Natural killer cell (primary cell): ENCODE measurements at regions not wholly inside any gene's neighbourhood (a gene's known extent, or its start where the extent isn't known, plus 50 kb on each side); places are given as distances from the start of the nearest gene placed in this dataset.

ENCODE experiments used
- ATAC-seq, 3 donors: fragments of 150-1000 bp in 2 of 3; fragments of 200-7000 bp in 1 of 3; cut with Tn5 transposase; 1 replicate in 1 of 3; 2 replicates in 2 of 3; pipeline ENCODE4 v1.10.0; 2021; ENCODE audit warnings: mild to moderate bottlenecking in 2 of 3, moderate library complexity in 2 of 3
- DNase-seq, 2 donors: peaks; one replicate each; pipeline versions ENCODE4 v3.0.0 to v3.0.0-alpha.2; 2013 to 2021; ENCODE audit warnings: mixed read lengths in 1 of 2
- H3K27ac ChIP-seq: one replicate; pipeline ENCODE4 v1.5.1; 2013; ENCODE audit warnings: mild to moderate bottlenecking, low read length
- H3K27me3 ChIP-seq: one replicate; pipeline ENCODE4 v1.6.1; 2013; ENCODE audit warnings: low read length; ENCODE audit not compliant: control insufficient read depth, insufficient read depth
- H3K36me3 ChIP-seq: one replicate; pipeline ENCODE4 v1.6.1; 2013; ENCODE audit warnings: low read length; ENCODE audit not compliant: control insufficient read depth, insufficient read depth
- H3K4me1 ChIP-seq: one replicate; pipeline ENCODE4 v1.6.1; 2013; ENCODE audit warnings: low read length; ENCODE audit not compliant: control insufficient read depth, insufficient read depth
- H3K4me3 ChIP-seq: one replicate; pipeline ENCODE4 v1.5.1; 2013; ENCODE audit warnings: low read length
- H3K9me3 ChIP-seq: one replicate; pipeline ENCODE4 v1.6.1; 2013; ENCODE audit warnings: low read length; ENCODE audit not compliant: control insufficient read depth, insufficient read depth
- H3K27ac Mint-ChIP-seq, 2 donors: one replicate each; pipeline ENCODE4 v1.8.0; 2022; ENCODE audit warnings: mild to moderate bottlenecking in 2 of 2, mixed read lengths in 2 of 2, moderate library complexity in 1 of 2
- H3K27me3 Mint-ChIP-seq, 2 donors: one replicate each; pipeline ENCODE4 v1.8.0; 2022; ENCODE audit warnings: low read depth in 2 of 2, mixed read lengths in 2 of 2
- H3K36me3 Mint-ChIP-seq: one replicate; pipeline ENCODE4 v1.8.0; 2022; ENCODE audit warnings: mixed read lengths
- H3K4me1 Mint-ChIP-seq, 2 donors: one replicate each; pipeline ENCODE4 v1.8.0; 2022; ENCODE audit warnings: mixed read lengths in 2 of 2
- H3K4me3 Mint-ChIP-seq: one replicate; pipeline ENCODE4 v1.8.0; 2022; ENCODE audit warnings: mild to moderate bottlenecking, moderate library complexity, mixed read lengths
- H3K9me3 Mint-ChIP-seq, 2 donors: one replicate each; pipeline ENCODE4 v1.8.0; 2022; ENCODE audit warnings: mixed read lengths in 2 of 2
- WGBS: methylation state at CpG from one replicate; pipeline ENCODE4 v1.1.7; 2013; ENCODE audit warnings: missing lambda C conversion rate; ENCODE audit not compliant: insufficient coverage; 5-methylcytosine and 5-hydroxymethylcytosine counted together
- intact Hi-C: fragments of 100-400 bp; cut with micrococcal nuclease; formaldehyde crosslinking; loops from one replicate; pipeline ENCODE4 v1.14.2; 2022
- TF ChIP-seq, protein P1 (sequence below): fragments of 200-600 bp; IDR thresholded peaks from one replicate; pipeline ENCODE4 v1.8.0; 2022; ENCODE audit warnings: antibody characterized with exemption

DNA sequence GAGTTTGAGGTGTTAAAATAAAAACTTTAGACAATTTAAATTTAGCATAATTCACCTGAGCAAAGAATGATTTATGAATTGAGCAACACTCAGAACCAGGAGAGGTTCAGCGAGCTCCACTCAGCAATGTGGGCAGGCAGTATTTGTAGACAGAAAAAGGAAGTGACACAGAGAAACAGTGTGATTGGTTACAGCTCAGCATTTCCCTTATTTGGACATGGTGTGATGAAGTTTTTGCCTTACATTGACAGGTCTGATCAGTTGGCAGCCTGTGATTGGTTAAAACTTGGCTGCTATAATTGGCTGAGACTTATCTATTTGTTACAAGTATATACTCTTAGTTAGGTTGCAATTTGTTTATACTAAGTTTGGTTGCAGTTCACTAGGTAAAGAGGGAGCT lies 621.2 kb upstream of the PRMT6 start:
- H3K27ac Mint-ChIP-seq: no peak overlapping the region
- no peak for DNase-seq
- intact Hi-C loops: no loop called here
- peaks cover 9 to 22% of the 10 kb centered on the region in 2 donors for H3K9me3 Mint-ChIP-seq
- H3K27me3 Mint-ChIP-seq: no peaks in the 10 kb centered on the region
- no peaks in the 10 kb centered on the region for H3K36me3 Mint-ChIP-seq
- no peaks in the 10 kb centered on the region for H3K4me1 ChIP-seq
- no peak overlapping the region for H3K4me3 ChIP-seq
- no peak for ATAC-seq
- no peaks in the 10 kb centered on the region for H3K4me1 Mint-ChIP-seq
- no peak overlapping the region for H3K4me3 Mint-ChIP-seq
- TF ChIP-seq, protein P1, sequence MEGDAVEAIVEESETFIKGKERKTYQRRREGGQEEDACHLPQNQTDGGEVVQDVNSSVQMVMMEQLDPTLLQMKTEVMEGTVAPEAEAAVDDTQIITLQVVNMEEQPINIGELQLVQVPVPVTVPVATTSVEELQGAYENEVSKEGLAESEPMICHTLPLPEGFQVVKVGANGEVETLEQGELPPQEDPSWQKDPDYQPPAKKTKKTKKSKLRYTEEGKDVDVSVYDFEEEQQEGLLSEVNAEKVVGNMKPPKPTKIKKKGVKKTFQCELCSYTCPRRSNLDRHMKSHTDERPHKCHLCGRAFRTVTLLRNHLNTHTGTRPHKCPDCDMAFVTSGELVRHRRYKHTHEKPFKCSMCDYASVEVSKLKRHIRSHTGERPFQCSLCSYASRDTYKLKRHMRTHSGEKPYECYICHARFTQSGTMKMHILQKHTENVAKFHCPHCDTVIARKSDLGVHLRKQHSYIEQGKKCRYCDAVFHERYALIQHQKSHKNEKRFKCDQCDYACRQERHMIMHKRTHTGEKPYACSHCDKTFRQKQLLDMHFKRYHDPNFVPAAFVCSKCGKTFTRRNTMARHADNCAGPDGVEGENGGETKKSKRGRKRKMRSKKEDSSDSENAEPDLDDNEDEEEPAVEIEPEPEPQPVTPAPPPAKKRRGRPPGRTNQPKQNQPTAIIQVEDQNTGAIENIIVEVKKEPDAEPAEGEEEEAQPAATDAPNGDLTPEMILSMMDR: no peak
- H3K9me3 ChIP-seq: peaks cover 4% of the 10 kb centered on the region
- WGBS: 90% methylated on average over 1 of the region's 1 CpG
- H3K27ac ChIP-seq: no peak overlapping the region
- no peaks in the 10 kb centered on the region for H3K36me3 ChIP-seq
- H3K27me3 ChIP-seq: no peaks in the 10 kb centered on the region

- Mint-ChIP-seq H3K36me3 (no peaks in the 10 kb centered on the region), H3K27me3 (no peaks in the 10 kb centered on the region), H3K9me3 (peaks cover 8 to 12% of the 10 kb centered on the region in 2 donors), H3K4me1 (no peaks in the 10 kb centered on the region), H3K4me3 (no peak overlapping the region), H3K27ac (no peak overlapping the region)
- ATAC-seq (no peak), DNase-seq (no peak)
- no peak overlapping the region for H3K4me3 ChIP-seq
- no peaks in the 10 kb centered on the region for H3K36me3 ChIP-seq
- no peaks in the 10 kb centered on the region for H3K4me1 ChIP-seq
- 76% methylated on average over 3 of the region's 4 CpGs for WGBS
- intact Hi-C loops: no loop called here
- H3K9me3 ChIP-seq: peaks cover 4% of the 10 kb centered on the region
- no peak overlapping the region for H3K27ac ChIP-seq
- H3K27me3 ChIP-seq: no peaks in the 10 kb centered on the region
- TF ChIP-seq, protein P1: no peak
Measured at GRCh38 chr1:106439475-106439874, 617.0 kb upstream of the PRMT6 start.

DNA sequence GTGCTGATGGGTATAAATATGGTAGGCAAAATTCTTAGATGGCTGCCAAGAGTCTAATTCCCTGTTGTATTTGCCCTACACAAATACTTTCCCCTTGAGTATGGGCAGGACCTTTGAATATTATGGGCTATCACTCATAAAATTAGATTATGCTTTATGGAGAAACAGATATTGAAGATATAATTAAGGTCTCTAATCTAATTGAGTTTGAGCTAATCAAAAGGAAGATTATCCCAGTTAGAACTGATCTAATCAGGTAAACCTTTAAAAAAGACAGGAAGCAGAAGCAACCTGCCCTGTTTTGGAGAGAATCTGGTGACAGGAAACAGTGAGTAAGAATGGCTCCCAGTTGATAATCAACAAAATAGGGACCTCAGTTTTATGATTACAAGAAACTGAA lies 609.0 kb upstream of the PRMT6 start:
- Mint-ChIP-seq H3K36me3 (no peaks in the 10 kb centered on the region), H3K4me3 (no peak overlapping the region), H3K27ac (no peak overlapping the region), H3K4me1 (no peaks in the 10 kb centered on the region), H3K27me3 (no peaks in the 10 kb centered on the region), H3K9me3 (peaks cover 11 to 14% of the 10 kb centered on the region in 2 donors)
- no peaks in the 10 kb centered on the region for H3K4me1 ChIP-seq
- TF ChIP-seq, protein P1: no peak
- H3K27ac ChIP-seq: no peak overlapping the region
- no peaks in the 10 kb centered on the region for H3K9me3 ChIP-seq
- no peak overlapping the region for H3K4me3 ChIP-seq
- no peaks in the 10 kb centered on the region for H3K27me3 ChIP-seq
- ATAC-seq (no peak), DNase-seq (no peak)
- intact Hi-C loops: no loop called here
- no peaks in the 10 kb centered on the region for H3K36me3 ChIP-seq

GRCh38 chr1:106456832-106457231 lies 599.6 kb upstream of the PRMT6 start:
- H3K27me3 Mint-ChIP-seq: no peaks in the 10 kb centered on the region
- peaks cover 11% of the 10 kb centered on the region for H3K9me3 ChIP-seq
- no peaks in the 10 kb centered on the region for H3K36me3 Mint-ChIP-seq
- no peaks in the 10 kb centered on the region for H3K4me1 Mint-ChIP-seq
- DNase-seq (no peak), ATAC-seq (no peak)
- no peaks in the 10 kb centered on the region for H3K4me1 ChIP-seq
- H3K4me3 ChIP-seq: no peak overlapping the region
- H3K9me3 Mint-ChIP-seq: peaks cover 5 to 24% of the 10 kb centered on the region in 2 donors
- no peak overlapping the region for H3K27ac Mint-ChIP-seq
- H3K27ac ChIP-seq: no peak overlapping the region
- TF ChIP-seq, protein P1: no peak
- no peaks in the 10 kb centered on the region for H3K27me3 ChIP-seq
- H3K4me3 Mint-ChIP-seq: no peak overlapping the region
- no peaks in the 10 kb centered on the region for H3K36me3 ChIP-seq
- intact Hi-C loops: no loop called here
- WGBS: 93% methylated on average over 2 of the region's 3 CpGs
